Stimulated activated CD4-positive, alpha-beta T cell treated with anti-CD3 and anti-CD28 coated beads, Interleukin-1b, Interleukin-23, amount 100 ng/mL, for 4 hours (primary cell): ENCODE measurements at regions not wholly inside any gene's neighbourhood (a gene's known extent, or its start where the extent isn't known, plus 50 kb on each side); places are given as distances from the start of the nearest gene placed in this dataset.

Experiments
- DNase-seq, 2 donors: peaks; one replicate each; pipeline ENCODE4 v3.0.0-alpha.2; 2020; ENCODE audit warnings: low read depth in 2 of 2

DNA sequence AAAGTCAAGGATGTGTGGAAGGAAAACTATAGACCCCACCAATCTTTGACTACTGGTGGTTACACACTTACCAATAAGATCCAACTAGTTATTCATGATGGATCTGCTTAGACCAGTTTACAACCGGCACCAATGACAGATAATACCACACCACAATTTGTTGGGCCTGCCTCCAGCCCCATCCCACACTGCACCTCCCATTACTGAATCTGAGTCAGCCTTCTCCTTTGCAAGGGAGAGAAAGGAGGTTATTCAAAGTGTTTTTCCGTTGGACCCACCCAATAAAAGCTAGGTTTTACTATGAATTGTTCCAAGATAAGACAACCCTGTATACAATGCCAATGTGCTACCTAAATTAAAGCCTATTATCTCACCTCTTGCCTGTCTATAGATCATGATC, 453.5 kb downstream of the MTRR start:
- no peak for DNase-seq

DNA sequence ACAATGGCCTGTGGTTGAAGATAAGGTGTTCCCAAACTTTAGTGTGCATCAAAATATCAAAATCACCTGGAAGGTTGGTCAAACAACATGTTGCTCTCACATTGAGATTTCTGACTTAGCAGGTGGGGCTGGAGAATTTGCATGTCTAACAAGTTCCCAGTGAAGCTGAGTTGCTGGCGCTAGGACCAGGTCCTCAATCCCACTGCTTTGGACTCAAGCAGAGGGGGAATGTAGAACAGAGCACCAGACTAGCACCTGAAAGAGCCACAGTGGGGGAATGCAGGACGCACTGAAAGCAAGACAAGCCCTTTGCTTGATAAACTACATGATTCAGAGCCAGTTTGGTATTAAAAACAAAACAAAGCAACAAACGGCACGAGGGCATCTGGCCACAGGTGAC, 458.1 kb downstream of the MTRR start:
- DNase-seq = no peak

DNA sequence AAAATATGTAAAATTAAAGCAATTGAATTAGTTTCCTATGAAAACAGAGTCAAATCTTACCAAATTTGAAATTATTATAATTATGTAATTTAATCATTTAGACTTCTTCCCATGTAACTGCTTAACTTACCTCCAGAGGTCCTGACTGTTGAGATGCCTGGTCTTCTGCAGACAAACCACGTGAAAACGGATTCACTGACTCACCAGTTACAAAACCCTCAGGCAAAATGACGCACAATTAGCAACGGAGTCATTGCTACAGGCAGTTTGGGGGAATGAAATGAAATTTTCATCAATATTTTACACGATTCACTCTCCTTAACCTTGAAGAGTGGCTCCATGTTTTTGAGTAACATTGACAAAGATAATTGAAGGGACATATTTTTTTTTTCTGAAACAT, 460.8 kb downstream of the MTRR start:
- no peak for DNase-seq

DNA sequence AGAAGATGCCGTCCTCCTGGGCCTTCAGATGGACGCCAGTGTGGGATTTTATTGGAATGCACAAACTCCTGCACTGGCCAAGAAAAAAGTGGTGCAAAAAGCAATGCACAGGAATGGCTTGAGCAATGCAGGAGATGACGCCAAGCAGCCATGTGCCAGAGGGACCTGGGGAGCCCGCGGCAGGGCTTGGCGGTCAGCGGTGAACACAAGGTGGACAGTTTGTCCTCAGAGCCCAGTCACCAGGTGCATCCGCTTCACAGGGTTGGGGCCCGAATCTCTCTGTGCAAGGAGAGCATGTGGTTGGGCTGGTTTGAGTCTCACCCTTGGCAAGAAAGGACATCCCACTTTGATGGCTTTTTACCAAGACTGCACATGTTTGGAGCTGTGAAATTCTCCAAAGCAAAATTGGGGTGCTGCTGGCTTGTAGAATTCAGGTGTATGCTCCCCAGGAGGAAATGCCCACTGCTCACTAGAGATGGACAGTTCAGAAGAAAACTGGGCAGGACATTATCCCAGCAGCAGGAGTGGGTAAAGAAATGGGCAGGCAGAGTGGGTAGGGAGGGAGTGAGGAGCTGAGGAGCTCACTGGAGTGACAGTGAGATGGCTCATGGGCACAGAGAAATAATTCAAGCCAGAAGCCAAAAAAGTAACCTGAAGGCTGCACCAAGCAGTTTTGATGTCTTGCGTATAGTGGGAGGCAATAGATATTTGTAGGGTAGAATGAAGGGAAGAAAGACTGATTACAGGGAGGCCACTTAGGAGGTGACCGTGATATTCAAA, 463.9 kb downstream of the MTRR start:
- DNase-seq = no peak

DNA sequence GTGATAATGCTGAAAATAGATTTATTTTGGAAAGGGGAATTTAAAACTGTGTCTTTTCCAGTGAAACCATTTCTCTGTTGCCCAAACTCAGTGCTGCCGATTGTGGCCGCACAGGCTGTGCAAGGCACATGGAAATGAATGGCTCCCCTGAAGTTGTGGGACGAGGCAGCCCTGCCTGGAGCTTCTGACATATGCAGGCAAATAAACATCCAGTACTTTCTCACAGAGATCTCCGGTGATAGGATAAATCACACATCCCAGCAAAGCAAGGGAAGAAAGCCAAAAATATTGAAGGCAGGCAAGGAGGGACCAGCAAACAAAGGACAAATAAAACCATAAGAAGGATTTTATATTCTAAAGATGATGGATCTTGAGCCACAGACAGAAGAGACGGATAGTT, 464.5 kb downstream of the MTRR start:
- no peak for DNase-seq

DNA sequence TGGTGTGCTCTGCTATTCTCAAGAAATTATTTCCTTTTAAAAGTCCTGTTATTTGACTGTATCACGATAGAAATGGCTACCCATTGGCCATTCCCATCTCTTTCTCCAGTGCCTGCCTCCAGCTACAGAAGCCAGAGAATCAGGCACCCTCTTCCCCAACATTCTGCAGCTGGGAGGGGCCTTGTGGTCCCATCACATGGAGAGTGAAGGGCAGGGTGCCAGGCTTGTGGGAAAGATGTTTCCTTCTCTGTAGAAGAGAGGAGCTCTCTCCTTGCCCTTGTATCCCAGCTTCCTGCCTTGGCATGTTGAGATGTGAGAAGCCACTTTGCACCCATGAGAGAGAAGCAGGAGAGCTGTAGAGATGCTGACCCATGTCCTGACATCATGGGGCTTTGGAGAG, 465.0 kb downstream of the MTRR start:
- DNase-seq = no peak

DNA sequence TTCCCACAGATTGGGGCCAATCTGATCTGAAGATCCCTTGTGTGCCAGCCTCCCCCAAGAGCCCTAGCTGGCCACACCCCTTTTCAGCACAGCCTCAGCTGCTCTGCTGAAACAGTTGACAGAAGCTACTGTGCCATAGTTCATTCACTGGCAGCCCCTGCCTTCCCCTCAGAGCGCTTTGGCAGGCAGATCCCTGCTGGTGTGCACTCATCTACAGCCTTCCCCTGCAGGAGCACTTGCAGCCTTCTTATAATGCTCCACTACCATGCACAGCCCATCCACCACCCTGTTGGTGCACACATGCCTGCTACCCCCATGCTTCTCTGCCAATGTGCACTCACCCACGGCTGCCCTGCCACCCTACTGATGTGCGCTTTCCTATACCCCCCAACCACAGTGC, 471.3 kb downstream of the MTRR start:
- no peak for DNase-seq

DNA sequence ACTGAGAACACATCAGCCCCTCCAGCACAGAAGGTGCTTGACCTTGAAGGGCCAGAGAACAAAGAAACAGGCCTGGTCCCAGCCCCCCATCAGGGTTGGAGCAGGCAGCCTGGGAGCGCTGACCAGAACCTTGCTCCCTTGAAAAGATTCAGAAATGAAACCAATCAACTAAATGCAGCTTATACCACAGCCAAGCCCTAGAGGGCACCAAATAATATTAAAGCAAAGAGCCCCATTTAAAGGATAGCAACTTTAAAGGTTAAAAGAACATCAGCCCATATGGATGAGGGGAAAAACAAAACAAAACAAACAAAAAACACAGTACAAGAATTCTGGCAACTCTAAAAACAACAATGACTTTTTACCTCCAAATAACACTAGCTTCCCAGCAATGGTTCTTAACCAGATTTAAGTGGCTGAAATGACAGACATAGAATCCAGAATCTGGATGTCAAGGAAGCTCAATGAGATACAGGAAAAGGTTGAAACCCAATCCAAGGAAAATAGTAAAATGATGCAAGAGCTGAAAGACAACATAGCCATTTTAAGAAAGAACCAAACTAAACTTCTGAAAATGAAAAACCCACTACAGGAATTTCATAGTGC, 471.9 kb downstream of the MTRR start:
- no peak for DNase-seq

DNA sequence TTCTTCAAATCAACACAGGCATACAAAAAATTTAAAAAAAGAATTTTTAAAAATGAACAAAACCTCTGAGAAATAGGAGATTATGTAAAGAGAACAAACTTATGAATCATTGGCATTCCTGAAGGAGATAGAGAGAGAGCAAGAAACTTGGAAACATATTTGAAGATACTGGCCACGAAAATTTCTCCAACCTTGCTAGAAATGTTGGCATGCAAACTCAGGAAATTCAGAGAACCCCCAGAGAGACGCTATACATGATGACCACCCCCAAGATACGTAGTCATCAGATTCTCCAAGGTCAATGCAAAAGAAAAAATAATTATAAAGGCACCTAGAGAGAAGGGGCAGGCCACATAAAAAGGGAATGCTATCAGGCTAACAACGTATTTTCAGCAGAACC, 472.5 kb downstream of the MTRR start:
- no peak for DNase-seq

DNA sequence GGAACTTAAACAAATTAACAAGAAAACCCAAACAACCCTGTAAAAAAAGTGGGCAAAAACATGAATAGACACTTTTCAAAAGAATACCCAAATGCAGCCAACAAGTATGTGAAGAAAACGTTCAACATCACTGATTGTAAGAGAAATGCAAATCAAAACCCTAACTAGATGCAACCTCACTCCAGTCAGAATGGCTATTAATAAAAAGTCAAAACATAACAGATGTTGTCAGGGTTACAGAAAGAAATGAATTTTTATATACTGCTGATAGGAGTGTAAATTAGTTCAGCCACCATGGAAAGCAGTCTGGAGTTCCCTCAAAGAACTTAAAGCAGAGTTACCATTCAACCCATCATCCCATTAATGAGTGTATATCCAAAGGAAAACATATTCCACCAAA, 479.0 kb downstream of the MTRR start:
- DNase-seq = no peak

DNA sequence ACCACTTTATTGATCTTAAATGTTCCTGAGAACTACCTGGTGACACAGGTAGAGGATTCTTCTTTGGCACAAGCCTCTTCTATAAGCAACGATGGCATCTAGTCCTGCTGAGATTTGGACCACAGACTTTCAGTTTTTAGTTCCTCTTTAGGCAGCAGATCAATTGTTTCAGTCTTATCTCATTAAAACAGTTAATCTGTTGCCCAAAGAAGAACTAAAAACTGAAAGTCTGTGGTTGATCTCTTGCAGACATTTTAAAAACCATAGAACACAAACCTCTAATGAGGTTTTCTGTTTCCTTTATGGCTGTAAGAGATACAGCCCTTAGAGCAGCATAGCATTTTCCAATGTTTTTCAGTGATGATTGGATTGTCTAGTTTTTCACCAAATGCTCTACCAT, 480.9 kb downstream of the MTRR start:
- no peak for DNase-seq

DNA sequence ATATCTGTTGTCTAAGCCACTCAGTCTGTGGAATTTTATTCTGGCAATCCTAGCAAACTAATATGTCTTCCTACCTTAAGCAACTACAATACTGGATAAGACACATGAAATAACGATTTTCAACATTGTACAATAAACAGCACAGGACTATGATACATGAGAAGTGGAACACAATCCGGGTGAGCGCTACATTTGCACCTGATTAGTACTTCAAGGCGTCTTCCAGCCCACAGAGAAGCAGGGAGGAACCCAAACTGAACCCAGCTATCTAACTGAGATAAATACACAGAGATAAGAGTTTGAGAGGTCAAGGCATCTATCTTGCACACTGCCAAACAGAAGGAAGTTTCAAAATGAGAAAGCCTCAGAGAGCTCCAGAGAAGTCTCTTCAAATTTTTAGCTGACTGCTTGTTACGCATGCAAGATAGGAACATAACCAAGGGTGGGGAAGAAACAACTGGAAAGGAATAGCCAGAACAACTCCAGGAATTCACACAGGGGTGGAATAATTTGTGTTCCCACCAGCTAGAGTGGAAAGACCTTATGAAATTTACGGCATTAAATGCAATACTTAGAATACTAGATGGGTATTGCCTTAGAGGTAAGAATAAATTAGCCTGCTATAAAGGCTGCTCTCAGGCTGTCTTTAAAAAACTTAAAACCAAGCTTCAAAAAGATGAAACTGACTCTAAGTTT, 481.8 kb downstream of the MTRR start:
- DNase-seq = no peak

DNA sequence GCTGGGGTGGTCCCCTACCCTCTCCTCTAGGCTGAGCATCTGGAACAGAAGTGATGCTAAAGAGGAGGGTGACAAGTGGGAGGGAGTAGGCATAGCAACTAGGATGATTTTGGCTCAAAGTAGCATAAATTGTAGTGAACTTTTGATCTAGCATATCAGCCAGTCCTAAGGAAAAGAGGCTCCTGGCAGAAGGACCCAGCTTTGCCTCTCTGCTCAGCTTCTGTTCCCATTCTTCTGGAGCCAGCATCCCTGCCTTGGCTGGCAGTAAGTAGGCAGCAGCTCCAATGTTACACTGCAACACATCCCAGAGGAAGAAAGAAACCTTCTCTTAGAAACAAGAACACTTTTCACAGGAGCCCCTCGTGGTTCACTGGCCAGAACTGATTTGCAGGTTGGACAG, 487.0 kb downstream of the MTRR start:
- DNase-seq = no peak

DNA sequence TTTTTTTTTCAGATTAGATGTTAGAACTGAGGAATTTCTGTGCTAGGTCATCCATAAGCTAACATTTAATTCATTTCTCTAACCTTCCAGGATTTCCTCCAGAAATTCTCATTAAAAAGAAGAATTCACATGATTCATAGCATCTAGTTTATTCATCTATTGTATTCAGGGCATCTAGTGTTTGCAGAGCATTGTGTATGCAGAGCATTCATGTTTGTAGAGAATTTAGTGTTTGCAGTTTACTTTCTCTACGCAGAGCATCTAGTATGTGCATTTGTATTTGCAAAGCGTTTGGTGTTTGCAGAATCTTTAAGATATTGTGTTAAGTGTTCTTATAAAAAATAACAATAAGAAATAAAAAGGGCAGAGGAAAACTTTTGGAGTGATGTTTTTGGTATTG, 491.1 kb downstream of the MTRR start:
- DNase-seq = no peak

DNA sequence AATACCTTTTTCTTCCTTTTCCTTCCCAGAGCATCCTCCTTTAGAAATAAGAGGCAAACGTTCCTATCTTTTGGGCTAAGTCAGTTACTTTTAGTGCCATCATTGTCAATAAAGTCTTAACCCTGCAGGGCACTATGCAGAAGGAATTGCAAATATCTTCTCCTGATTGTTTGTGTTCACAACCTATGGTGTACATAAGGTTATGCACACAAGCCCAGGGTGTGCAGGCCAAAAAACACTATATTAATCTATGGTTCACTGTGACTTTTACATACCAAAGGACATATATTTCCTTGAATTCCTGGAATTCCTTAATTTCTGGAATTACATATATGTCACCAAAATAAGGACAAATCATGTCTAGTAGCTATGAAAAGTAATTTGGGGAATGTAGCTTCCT, 493.5 kb downstream of the MTRR start:
- DNase-seq = no peak

DNA sequence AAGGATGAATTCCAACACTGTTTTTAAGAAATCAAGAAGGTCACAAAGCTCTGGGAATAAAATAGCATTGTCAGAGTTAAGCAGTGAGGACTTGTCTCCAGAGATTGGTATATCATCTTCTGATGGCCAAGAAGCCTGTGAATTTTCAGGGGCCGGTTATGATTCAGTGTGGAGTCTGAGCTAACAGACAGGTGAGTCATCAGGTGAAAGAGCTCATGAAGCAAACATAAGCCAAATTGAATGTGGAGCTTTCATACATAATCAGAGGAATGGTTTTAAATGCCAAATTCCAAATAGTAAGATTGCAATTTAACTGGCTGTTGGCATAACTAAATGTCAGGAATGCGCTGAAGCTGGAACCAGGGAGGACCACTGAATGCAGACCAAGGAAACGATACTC, 494.2 kb downstream of the MTRR start:
- DNase-seq = no peak

DNA sequence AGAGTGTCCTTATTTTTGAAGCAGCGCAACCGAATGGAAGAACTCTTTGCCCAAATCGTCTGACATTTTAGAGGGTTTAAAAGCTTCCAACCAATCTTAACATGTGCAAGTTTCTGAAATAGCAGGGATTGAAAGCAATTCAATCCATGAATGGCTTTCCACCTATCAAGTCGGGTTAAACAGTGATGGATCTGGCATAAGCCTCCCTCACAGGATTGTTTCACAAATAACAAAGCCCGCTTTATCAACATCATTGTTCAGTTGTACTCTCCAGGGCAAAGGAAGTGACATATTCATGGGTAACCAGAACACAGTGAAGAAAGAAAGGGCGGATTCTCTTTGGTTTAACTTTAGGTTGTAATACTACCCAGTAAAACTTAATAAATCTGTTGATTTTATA, 497.3 kb downstream of the MTRR start:
- no peak for DNase-seq

DNA sequence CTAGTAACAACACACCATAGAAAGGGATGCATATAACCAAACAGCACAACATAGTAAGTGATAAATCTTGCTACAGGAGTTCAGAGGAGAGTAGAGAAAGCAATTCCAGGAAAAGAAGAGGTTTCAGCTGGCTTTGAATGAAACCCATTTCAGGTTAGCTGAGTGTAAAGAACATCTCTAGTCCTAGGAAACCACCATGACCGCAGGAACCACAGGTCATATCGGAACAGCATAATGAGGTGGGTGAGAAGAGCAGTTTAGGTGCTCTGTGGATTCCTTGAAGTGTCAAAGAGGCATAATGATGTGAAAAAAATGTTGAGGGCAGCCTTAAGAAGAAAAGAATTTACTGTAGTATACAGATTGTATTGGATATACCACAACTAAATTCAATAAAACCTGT, 507.5 kb downstream of the MTRR start:
- no peak for DNase-seq

DNA sequence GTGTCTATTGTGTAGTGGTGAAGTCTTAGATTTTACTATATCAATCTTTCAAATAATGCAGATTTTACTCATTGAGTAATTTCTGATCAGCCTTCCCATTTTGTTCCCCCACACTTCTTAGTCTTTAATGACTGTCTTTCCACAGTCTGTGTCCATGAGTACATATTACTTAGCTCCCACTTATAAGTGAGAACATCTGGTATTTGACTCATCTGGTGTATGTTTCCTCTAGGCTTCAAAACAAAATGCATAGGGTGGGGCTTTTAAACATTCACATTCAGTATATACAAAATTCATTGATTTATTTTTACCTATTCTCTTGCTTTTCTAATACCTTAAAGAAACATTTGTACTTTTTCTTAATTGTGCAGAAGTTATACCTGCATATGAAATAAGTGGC, 513.0 kb downstream of the MTRR start:
- DNase-seq = no peak

DNA sequence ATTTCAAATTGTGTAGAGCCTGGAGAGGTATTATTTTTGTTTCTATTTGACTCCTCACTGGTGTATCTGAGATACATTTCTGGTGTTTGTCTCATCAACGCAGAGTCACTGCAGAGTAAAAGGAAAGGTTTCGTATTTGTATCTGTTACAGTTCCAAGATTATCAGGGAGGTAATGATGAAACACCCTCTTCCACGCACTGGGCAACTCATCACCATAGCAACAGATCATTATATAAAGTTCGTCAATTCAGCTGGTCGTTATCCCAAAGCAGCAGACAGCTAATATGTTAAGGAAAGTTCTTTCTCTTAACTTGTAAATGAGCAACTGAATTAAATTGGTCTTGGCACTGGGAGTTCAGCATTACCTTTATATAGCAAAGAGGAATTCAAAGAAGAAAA, 513.5 kb downstream of the MTRR start:
- no peak for DNase-seq

DNA sequence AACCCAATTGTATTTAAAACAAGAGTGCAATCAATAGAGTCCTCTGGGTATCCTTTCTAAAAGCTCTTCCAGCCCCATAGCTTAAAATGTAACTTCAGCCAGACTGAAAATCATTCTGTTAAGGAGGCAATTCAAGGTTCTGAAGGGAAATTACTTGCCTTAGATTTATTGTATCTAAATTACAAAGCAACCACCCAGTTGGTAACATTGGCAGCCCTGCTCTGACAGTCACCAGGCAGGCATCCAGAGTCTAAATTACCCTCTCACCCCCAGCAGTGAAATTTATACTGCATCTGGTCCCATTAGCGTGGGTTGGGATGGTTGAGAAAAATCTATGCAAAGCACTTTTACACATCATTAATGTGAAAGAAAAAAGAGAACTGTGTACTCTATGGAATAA, 514.7 kb downstream of the MTRR start:
- no peak for DNase-seq

DNA sequence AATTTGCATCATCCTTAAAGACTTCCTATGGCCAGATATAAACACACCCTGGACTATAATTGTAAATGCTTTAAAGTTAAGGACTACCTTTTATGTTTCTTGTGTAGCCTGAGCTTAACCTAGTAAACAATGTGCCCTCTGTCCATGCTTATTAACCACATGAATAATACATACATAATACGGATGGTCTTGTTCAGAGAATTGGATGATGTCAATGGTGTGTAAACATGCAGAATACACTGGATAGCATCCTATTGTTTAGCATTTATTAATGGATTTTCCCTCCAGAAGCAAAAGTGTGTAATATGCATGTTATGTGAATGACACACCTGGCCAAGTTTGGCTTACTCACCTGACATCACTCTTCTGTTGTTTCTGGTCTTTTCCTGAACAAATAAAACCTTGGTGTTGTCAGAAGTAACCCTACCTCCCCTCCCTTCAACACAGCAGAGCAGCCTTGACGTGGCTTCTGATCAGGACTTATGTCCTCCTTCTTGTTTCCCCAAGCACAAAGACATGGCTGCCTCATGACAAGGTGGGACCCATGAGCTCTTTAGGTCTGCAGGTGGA, 517.9 kb downstream of the MTRR start:
- DNase-seq = no peak

DNA sequence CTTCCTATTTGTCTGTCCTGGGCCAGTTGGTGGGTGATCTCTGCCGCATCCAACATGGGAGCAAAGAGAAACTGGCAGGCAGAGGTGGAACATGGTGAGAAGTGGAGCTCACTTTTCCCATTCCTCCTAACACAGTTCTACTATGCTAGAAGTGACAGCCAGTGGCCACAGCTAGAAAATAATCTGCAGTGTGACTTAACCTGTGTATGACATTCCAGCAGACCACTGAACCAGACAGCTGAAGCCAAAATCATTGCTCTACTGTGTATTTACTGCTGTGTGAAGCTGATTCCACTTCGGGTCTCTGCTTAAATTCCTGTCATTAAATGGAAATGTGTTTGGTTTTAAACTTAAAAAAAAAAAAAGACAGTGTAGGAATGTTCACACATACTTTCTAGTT, 523.0 kb downstream of the MTRR start:
- DNase-seq = no peak
